ENCODE measurements at regions not wholly inside any gene's neighbourhood (a gene's known extent, or its start where the extent isn't known, plus 50 kb on each side); places are given as distances from the start of the nearest gene placed in this dataset.

GRCh38 chr9:2925016-2925415, 81.1 kb upstream of the PUM3 start:
- Histone ChIP-seq H3K79me2 (ENCODE audit: insufficient read depth, low read length) (no peaks in the 10 kb centered on the region), H3K56ac (ENCODE audit: insufficient read length, low read depth, low read length) (no peak overlapping the region), H3K23ac (ENCODE audit: insufficient read length, low read depth, low read length) (no peak overlapping the region), H2BK12ac (ENCODE audit: insufficient read length, low read depth, low read length) (no peak overlapping the region), H2BK15ac (ENCODE audit: low read depth, low read length) (no peak overlapping the region), H2BK5ac (ENCODE audit: insufficient read length, low read length) (no peak overlapping the region), H3K79me1 (ENCODE audit: insufficient read depth, low read depth, low read length, poor library complexity, severe bottlenecking) (no peaks in the 10 kb centered on the region), H3K27me3 (ENCODE audit: insufficient read depth, low read length) (no peaks in the 10 kb centered on the region), H4K20me1 (ENCODE audit: control insufficient read depth, insufficient read depth, insufficient read length) (no peaks in the 10 kb centered on the region), H4K8ac (replicated peaks; ENCODE audit: insufficient read length, low read depth, low read length) (no peak overlapping the region), H3K23me2 (ENCODE audit: insufficient read length, low read depth, low read length, poor library complexity, severe bottlenecking) (no peaks in the 10 kb centered on the region), H3K9me3 (ENCODE audit: control insufficient read depth, low read depth, low read length) (no peaks in the 10 kb centered on the region), H3K4ac (ENCODE audit: low read depth, low read length) (no peak overlapping the region), H2AK5ac (ENCODE audit: insufficient read length, low read length) (no peak overlapping the region), H3K27ac (ENCODE audit: insufficient read length, low read depth, low read length) (no peak overlapping the region), H3K4me1 (ENCODE audit: insufficient read depth, low read length) (no peaks in the 10 kb centered on the region), H4K5ac (ENCODE audit: insufficient read length, low read depth, low read length) (no peak overlapping the region), H3T11ph (ENCODE audit: low read length) (no peak overlapping the region), H4K91ac (ENCODE audit: insufficient read length, low read depth, low read length) (no peak overlapping the region), H3K4me2 (ENCODE audit: insufficient read depth, insufficient read length, low read length) (no peak overlapping the region), H3K14ac (ENCODE audit: insufficient read depth, low read length) (no peak overlapping the region), H3K9ac (ENCODE audit: extremely low read depth, insufficient read length, low read length) (no peak overlapping the region), H2BK120ac (ENCODE audit: low read depth, low read length, poor library complexity, severe bottlenecking) (no peak overlapping the region), H2BK20ac (ENCODE audit: low read depth, low read length, poor library complexity, severe bottlenecking) (no peak overlapping the region), H3K18ac (ENCODE audit: insufficient read length, low read depth, low read length) (no peak overlapping the region), H2AFZ (ENCODE audit: low read length) (no peak overlapping the region)
- H3K4me1 Mint-ChIP-seq = peaks cover 8 to 12% of the 10 kb centered on the region in 2 experiments
- no peak overlapping the region for H3K4me3 Mint-ChIP-seq
- no peak for TF ChIP-seq CTCF (conservative IDR thresholded peaks at IDR 0.05)
- WGBS (ENCODE audit: extremely low coverage, insufficient read length, low lambda C conversion rate) = no CpG with 5 or more reads among the region's 5 CpGs
- peak overlapping the region in 1 of 3 experiments; percentile 8; a peak in 1 of 7 replicates for H3K27ac Mint-ChIP-seq
- H3K9me3 Mint-ChIP-seq = peaks cover 0 to 2% of the 10 kb centered on the region in 2 experiments; a peak in 2 of 5 replicates
- H3K27me3 Mint-ChIP-seq (ENCODE audit: low read depth) = no peaks in the 10 kb centered on the region
- DNase-seq = no peak
- no peaks in the 10 kb centered on the region for H3K36me3 Mint-ChIP-seq (ENCODE audit: insufficient read depth in 1 of 3, low read depth in 3 of 3)
